ENCODE measurements at regions not wholly inside any gene's neighbourhood (a gene's known extent, or its start where the extent isn't known, plus 50 kb on each side); places are given as distances from the start of the nearest gene placed in this dataset.

GRCh38 chr9:2495221-2496005 lies 126.2 kb upstream of the VLDLR start (continued):
- TF ChIP-seq RERE (CRISPR knock-in tag; IDR thresholded peaks at IDR 0.05; ENCODE audit: borderline replicate concordance) (no peak), SLC30A9 (CRISPR knock-in tag; IDR thresholded peaks at IDR 0.05) (no peak), FOSL1 (tag; conservative IDR thresholded peaks at IDR 0.05) (no peak), POLR2B (IDR thresholded peaks at IDR 0.05; ENCODE audit: low read depth, partially characterized antibody) (no peak), LARP7 (IDR thresholded peaks at IDR 0.05) (no peak), FOXJ2 (tag; IDR thresholded peaks at IDR 0.05) (no peak), ZFP1 (CRISPR knock-in tag; IDR thresholded peaks at IDR 0.05) (no peak), ZBED1 (IDR thresholded peaks at IDR 0.05) (no peak)
